ENCODE measurements at regions not wholly inside any gene's neighbourhood (a gene's known extent, or its start where the extent isn't known, plus 50 kb on each side); places are given as distances from the start of the nearest gene placed in this dataset.
"Not testable (repeated sequence)": the region's sequence is repeated elsewhere in the genome, so short reads cannot be mapped to it uniquely, and the experiment has no call there.

GRCh38 chr12:73225371-73225937 is 953.3 kb downstream of the TRHDE start:
- DNase-seq = no peak

- no peak for DNase-seq
Observed at GRCh38 chr12:73225941-73226340, 953.8 kb downstream of the TRHDE start.

GRCh38 chr12:73226593-73226992 is 954.4 kb downstream of the TRHDE start:
- no peak for DNase-seq

DNA sequence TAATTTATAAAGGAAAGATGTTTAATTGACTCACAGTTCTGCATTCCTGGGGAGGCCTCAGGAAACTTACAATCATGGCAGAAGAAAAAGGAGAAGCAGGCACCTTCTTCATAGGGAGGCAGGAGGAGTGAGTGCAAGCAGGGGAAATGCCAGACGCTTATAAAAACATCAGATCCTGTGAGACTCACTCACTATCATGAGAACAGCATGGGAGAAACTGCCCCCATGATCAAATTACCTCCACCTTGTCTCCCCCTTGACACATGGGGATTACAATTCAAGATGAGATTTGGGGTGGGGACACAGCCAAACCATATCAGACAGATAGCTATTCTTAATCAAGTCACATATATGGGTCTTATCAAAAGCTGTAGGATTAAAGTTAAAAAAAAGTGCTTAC is 956.7 kb downstream of the TRHDE start:
- DNase-seq = not testable (repeated sequence)

- no peak for DNase-seq
Observed at GRCh38 chr12:73235387-73235786, 963.2 kb downstream of the TRHDE start.

DNA sequence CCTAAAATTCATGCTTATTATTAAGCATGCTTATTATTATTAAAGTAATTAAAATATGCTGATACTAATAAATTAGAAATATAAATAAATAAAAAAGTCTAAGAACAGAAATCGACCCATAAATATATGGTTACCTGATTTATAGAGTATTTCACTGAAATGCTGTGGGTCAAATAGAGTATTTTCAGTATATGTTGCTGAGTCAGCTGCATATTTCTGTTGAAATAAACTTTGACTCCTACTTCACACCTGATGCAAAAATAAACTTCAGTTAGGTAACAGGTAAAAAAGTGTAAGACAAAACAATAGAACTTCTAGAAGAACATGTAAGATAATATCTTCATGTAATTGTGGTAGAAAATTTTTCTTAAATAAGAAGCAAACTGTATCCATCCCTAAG is 967.9 kb downstream of the TRHDE start:
- no peak for DNase-seq

- no peak for DNase-seq
Observed at GRCh38 chr12:73262788-73263381, 990.7 kb downstream of the TRHDE start.

- no peak for DNase-seq
Observed at GRCh38 chr12:73266206-73266605, 994.0 kb downstream of the TRHDE start.

GRCh38 chr12:73274976-73275375 is 1002.8 kb downstream of the TRHDE start:
- no peak for DNase-seq

DNA sequence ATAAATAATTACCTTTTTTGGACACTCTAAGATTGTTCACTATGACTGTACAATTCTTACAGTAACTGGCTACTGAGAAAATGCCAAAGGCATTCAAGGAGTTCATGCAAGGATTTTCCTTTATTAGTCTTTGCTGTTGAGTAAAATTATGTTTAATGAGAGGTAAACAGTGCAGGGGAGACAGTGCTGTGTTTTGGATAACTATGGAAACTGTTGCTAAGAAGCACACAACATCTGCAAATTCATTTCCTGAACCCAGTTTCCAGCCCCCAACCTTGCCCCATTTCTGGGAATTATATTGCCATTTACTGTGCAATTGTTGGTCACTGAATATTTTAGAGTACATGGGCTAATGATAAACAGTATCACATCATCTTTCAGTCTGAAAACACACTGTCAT is 1005.8 kb downstream of the TRHDE start:
- DNase-seq = no peak

- no peak for DNase-seq
Observed at GRCh38 chr12:73301530-73301929, 1029.4 kb downstream of the TRHDE start.

GRCh38 chr12:73307260-73307659 is 1035.1 kb downstream of the TRHDE start:
- DNase-seq = no peak

DNA sequence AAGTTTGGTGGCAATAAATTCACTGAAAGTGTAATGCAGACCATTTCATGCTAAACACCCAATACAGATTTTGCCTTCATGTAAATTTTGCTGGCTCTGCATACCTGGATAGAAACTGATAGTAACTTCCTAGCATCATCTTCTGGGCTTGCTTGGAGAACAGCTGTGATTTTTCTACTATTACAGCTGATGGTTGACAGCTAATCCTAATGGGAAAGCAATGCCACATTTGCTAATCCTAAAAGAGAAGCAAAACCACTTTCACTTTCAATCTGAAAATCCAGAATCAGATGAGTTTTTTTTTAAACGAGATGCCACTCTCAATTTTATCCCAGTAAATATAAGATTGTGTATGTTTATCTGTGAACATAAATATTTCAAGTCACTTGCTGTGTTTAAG is 1035.9 kb downstream of the TRHDE start:
- DNase-seq = no peak

DNA sequence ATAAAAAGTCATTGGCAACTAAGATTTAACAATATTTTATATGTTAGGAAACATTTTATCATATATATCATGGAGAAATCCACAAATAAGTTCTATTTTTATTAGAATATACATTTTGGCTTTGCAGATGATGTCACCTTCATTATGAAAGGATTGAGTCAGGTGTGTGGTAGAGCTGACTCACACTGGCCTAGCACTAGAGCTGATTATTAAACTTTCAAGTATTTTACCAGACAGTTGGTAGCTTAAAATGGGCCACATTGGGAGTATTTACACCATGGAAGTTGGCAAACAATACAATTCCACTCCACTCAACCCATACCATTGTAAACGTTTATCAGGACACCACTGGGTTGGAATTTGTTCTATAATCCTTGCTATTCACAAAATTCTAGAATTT is 1036.6 kb downstream of the TRHDE start:
- no peak for DNase-seq

GRCh38 chr12:73321319-73321718 is 1049.1 kb downstream of the TRHDE start:
- no peak for DNase-seq

DNA sequence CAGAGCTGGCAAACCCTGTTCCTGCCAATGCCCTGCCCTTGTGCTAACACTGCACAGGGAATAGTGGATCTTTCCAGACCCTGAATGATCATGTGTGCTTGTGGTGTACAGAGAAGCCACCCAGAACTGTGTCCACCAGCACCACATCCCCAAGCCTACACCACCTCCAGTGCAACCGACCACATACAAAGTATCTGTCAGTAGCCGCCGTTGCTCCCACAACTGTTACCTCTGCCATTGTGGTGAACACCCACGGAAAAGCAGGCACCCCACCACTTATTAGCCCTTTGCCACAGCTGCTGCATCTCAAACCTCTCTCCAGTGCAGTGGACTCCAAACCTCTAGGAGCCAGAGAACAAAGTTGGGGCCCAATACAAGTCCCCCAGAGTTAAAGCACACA is 1049.6 kb downstream of the TRHDE start:
- DNase-seq = no peak

- no peak for DNase-seq
Observed at GRCh38 chr12:73330584-73331351, 1058.6 kb downstream of the TRHDE start.

GRCh38 chr12:73341559-73342247 is 1069.5 kb downstream of the TRHDE start:
- no peak for DNase-seq

GRCh38 chr12:73342733-73343132 is 1070.6 kb downstream of the TRHDE start:
- DNase-seq = no peak

- no peak for DNase-seq
Observed at GRCh38 chr12:73352826-73353225, 1080.7 kb downstream of the TRHDE start.

DNA sequence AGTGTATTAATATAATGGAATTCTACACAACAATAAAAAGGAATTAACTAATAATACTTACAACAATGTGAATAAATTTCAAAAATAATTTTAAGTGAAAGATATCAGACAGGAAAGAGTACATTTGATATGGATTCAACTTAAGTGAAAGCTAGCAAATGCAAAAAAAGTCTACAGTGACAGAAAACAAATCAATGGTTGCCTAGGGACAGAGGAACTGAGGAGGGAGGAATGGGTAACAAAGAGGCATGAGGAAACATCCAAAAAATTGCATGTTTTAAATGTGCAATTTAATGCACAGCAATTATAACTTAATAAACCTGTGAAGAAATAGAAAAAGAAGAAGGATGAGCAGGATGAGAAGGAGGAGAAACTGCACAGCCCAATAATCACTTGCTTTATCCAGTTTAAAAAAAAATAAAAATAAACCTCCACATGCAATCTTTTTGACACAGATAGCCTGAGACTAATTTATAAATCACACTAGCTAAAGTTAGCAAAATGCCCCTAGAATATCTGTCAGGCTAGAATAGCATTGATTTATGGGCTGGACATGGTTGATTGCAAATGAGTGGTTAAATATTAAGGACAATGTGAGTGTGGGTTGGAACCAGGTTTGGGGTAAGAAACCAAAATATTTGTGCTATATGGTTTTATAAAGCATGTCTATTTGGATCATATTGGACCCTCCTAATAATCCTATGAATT is 1089.1 kb downstream of the TRHDE start:
- DNase-seq = no peak

DNA sequence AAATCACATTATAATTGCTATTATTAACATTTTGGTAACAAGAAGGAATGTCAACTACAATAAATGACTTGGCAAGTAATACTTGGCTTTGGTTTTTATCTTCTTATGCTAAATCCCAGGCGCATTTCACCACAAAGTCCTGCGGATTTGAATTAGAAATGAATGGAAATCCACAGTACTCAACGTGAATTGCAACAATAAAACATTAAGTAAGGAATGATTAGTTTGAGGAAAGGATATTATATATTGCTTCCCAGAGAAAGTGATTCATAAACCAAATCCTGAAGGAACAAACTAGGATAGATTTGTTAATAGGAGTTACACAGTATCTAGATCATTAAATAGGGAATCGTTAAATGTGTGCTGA is 1089.7 kb downstream of the TRHDE start:
- DNase-seq = no peak

DNA sequence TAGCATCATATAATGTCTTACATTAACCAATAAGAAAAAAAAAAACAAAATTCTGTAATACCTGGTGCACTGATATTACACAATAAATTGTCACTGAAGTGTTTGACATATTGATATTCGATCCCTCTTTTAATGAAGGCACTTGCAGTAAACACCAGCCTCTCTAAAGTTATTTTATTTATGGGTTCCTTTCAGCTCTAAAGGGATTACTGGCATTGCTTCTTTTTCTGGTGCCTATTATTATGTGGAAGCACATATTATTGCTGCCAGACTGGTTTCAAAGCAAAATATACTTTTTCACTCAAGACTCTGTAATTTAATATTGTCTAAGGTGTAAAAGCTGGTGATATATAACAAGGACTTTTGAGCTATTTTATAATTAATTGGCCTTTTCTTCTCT is 1090.5 kb downstream of the TRHDE start:
- no peak for DNase-seq
